IMR-90 (cell line): ENCODE measurements at regions not wholly inside any gene's neighbourhood (a gene's known extent, or its start where the extent isn't known, plus 50 kb on each side); places are given as distances from the start of the nearest gene placed in this dataset.

Experiments used
- ATAC-seq: fragments of 200-7000 bp; cut with Tn5 transposase; 2 replicates; pipeline ENCODE4 v1.9.1; 2020; ENCODE audit warnings: low read depth, mild to moderate bottlenecking, moderate library complexity
- BruUV-seq: library from RNA; stranded (reverse); fragments of 400-500 nt; replicated peaks from 2 replicates; lab custom pipeline; 2021; lab: Mats Ljungman, UMichigan
- CTCF ChIA-PET: fragments of 300-600 bp; formaldehyde crosslinking; extraction: SDS; loops from one replicate; lab custom pipeline; 2021; ENCODE audit warnings: antibody characterized with exemption; lab: Yijun Ruan, JAX
- POLR2A ChIA-PET: fragments of 300-600 bp; sonication (Branson Sonifier 250); formaldehyde crosslinking; loops from one replicate; lab custom pipeline; 2022; ENCODE audit warnings: antibody characterized with exemption; ENCODE audit not compliant: unreplicated experiment; lab: Charles Lee
- DNase-seq: peaks from one replicate; pipeline ENCODE4 v3.0.0; 2013
- H2AFZ ChIP-seq: replicated peaks from 2 replicates; pipeline ENCODE3; 2013; ENCODE audit warnings: low read length, mild to moderate bottlenecking; ENCODE audit not compliant: poor library complexity
- H2AK5ac ChIP-seq: 2 replicates; pipeline ENCODE4 v1.6.1; 2013; ENCODE audit warnings: low read depth, low read length, inconsistent platforms
- H2AK9ac ChIP-seq: replicated peaks from 2 replicates; pipeline ENCODE3; 2013; ENCODE audit warnings: mild to moderate bottlenecking, low read depth, low read length, moderate library complexity; ENCODE audit not compliant: poor library complexity
- H2BK120ac ChIP-seq: 2 replicates; pipeline ENCODE4 v1.6.1; 2013; ENCODE audit warnings: low read depth, low read length, inconsistent platforms
- H2BK15ac ChIP-seq: 3 replicates; pipeline ENCODE4 v1.6.1; 2013; ENCODE audit warnings: low read depth, low read length, inconsistent platforms
- H2BK20ac ChIP-seq: 2 replicates; pipeline ENCODE4 v1.6.1; 2013; ENCODE audit warnings: low read depth, mild to moderate bottlenecking, inconsistent platforms, low read length, moderate library complexity
- H2BK5ac ChIP-seq: 2 replicates; pipeline ENCODE4 v1.6.1; 2013; ENCODE audit warnings: mild to moderate bottlenecking, low read depth, low read length, inconsistent platforms; ENCODE audit not compliant: poor library complexity, severe bottlenecking
- H3K14ac ChIP-seq: replicated peaks from 2 replicates; pipeline ENCODE4 v1.6.1; 2013; ENCODE audit warnings: low read depth, low read length, inconsistent platforms
- H3K18ac ChIP-seq: 2 replicates; pipeline ENCODE4 v1.6.1; 2013; ENCODE audit warnings: low read depth, low read length, control low read depth
- H3K23ac ChIP-seq: 2 replicates; pipeline ENCODE4 v1.6.1; 2013; ENCODE audit warnings: low read depth, low read length, inconsistent platforms
- H3K27ac ChIP-seq: 2 replicates; pipeline ENCODE4 v1.5.1; 2013; ENCODE audit warnings: mild to moderate bottlenecking, control low read depth, low read length; ENCODE audit not compliant: insufficient read depth
- H3K27me3 ChIP-seq: 2 replicates; pipeline ENCODE4 v1.6.1; 2013; ENCODE audit warnings: low read length; ENCODE audit not compliant: control insufficient read depth, insufficient read depth
- H3K36me3 ChIP-seq: 2 replicates; pipeline ENCODE4 v1.6.1; 2013; ENCODE audit warnings: low read length, mixed read lengths; ENCODE audit not compliant: control insufficient read depth, insufficient read depth
- H3K4ac ChIP-seq: 2 replicates; pipeline ENCODE4 v1.6.1; 2013; ENCODE audit warnings: low read depth, low read length, inconsistent platforms
- H3K4me1 ChIP-seq: 2 replicates; pipeline ENCODE4 v1.6.1; 2013; ENCODE audit warnings: low read length, mixed read lengths; ENCODE audit not compliant: control insufficient read depth, insufficient read depth
- H3K4me2 ChIP-seq: 2 replicates; pipeline ENCODE4 v1.6.1; 2013; ENCODE audit warnings: low read depth, mild to moderate bottlenecking, control low read depth, low read length, moderate library complexity
- H3K4me3 ChIP-seq: 2 replicates; pipeline ENCODE4 v1.5.1; 2013; ENCODE audit warnings: low read depth, mild to moderate bottlenecking, control low read depth, low read length, moderate library complexity; ENCODE audit not compliant: insufficient read depth
- H3K56ac ChIP-seq: 2 replicates; pipeline ENCODE4 v1.6.1; 2013; ENCODE audit warnings: low read length, inconsistent platforms; ENCODE audit not compliant: insufficient read depth; ENCODE audit errors: extremely low read depth
- H3K79me1 ChIP-seq, 2 experiments: 2 replicates each; pipeline ENCODE4 v1.6.1; 2013; ENCODE audit warnings: low read length in 2 of 2, inconsistent platforms in 1 of 2, low read depth in 1 of 2
- H3K9ac ChIP-seq: 2 replicates; pipeline ENCODE4 v1.6.1; 2013; ENCODE audit warnings: low read depth, low read length, control low read depth
- H3K9me1 ChIP-seq: 2 replicates; pipeline ENCODE4 v1.6.1; 2013; ENCODE audit warnings: low read length, inconsistent platforms; ENCODE audit not compliant: insufficient read depth
- H3K9me3 ChIP-seq: 2 replicates; pipeline ENCODE4 v1.6.1; 2013; ENCODE audit warnings: low read length; ENCODE audit not compliant: control insufficient read depth, insufficient read depth
- H4K20me1 ChIP-seq: 2 replicates; pipeline ENCODE4 v1.6.1; 2013; ENCODE audit warnings: low read length, inconsistent platforms; ENCODE audit not compliant: insufficient read depth
- H4K5ac ChIP-seq: 2 replicates; pipeline ENCODE4 v1.6.1; 2013; ENCODE audit warnings: mild to moderate bottlenecking, low read depth, low read length, control low read depth
- H4K8ac ChIP-seq, 2 experiments: 2 replicates each; pipeline ENCODE4 v1.6.1; 2013; ENCODE audit warnings: low read depth in 2 of 2, low read length in 2 of 2, control low read depth in 1 of 2, inconsistent platforms in 1 of 2
- H4K91ac ChIP-seq: 2 replicates; pipeline ENCODE4 v1.6.1; 2013; ENCODE audit warnings: low read depth, low read length, inconsistent platforms; ENCODE audit not compliant: insufficient read depth
- MAZ ChIP-seq: IDR thresholded peaks from 2 replicates; pipeline ENCODE4 v1.6.1; 2012; ENCODE audit warnings: low read depth, mild to moderate bottlenecking, low read length, improper control_type of control experiment, moderate library complexity, borderline replicate concordance
- NFE2L2 ChIP-seq: fragments of 150-350 bp; IDR thresholded peaks from 2 replicates; pipeline ENCODE4 v1.6.1; 2016; ENCODE audit warnings: low read depth, mild to moderate bottlenecking, low read length
- SMC3 ChIP-seq: fragments of 150-350 bp; IDR thresholded peaks from 2 replicates; pipeline ENCODE4 v1.6.1; 2016; ENCODE audit warnings: low read depth, mild to moderate bottlenecking, antibody characterized with exemption, low read length, moderate library complexity
- WGBS, 2 experiments: methylation state at CpG; one replicate each; pipeline versions ENCODE4 v1.1.5 to v1.1.7; 2013; ENCODE audit warnings: missing lambda C conversion rate in 2 of 2; ENCODE audit not compliant: insufficient read length in 1 of 2; ENCODE audit errors: extremely low coverage in 2 of 2; 5-methylcytosine and 5-hydroxymethylcytosine counted together
- dilution Hi-C: fragments of 300-500 bp; cut with HindIII; formaldehyde crosslinking; loops from one replicate; pipeline ENCODE4 v1.14.3; 2018; ENCODE audit warnings: low sequenced_read_pairs; ENCODE audit not compliant: unreplicated experiment
- in situ Hi-C: fragments of 300-500 bp; cut with MboI; formaldehyde crosslinking; loops from 3 replicates; pipeline ENCODE4 v1.14.3; 2019; ENCODE audit warnings: low sequenced_read_pairs, inconsistent platforms, mixed read lengths
- intact Hi-C: fragments of 100-400 bp; cut with micrococcal nuclease; formaldehyde crosslinking; loops from 2 replicates; pipeline ENCODE4 v1.10.0; 2022

GRCh38 chrX:479273-479981 is 92.7 kb upstream of the PPP2R3B start:
- POLR2A ChIA-PET: no interaction called here
- no peak overlapping the region for H3K23ac ChIP-seq
- no peak overlapping the region for H2AFZ ChIP-seq
- WGBS, 2 experiments: 65% methylated on average over 7 of the region's 20 CpGs; no CpG with 5 or more reads in 1 of the 2 experiments
- H3K36me3 ChIP-seq: no peaks in the 10 kb centered on the region
- no peak overlapping the region for H3K4ac ChIP-seq
- no peak for DNase-seq
- no peak overlapping the region for H3K18ac ChIP-seq
- peaks cover 24% of the 10 kb centered on the region for H3K9me3 ChIP-seq
- in situ Hi-C loops: no loop called here
- H3K27ac ChIP-seq: no peak overlapping the region
- no peak overlapping the region for H3K9ac ChIP-seq
- dilution Hi-C loops: no loop called here
- H3K9me1 ChIP-seq: no peaks in the 10 kb centered on the region
- H4K8ac ChIP-seq: no peak overlapping the region
- no peak overlapping the region for H2BK20ac ChIP-seq
- no peak overlapping the region for H2AK9ac ChIP-seq
- no peaks in the 10 kb centered on the region for H3K27me3 ChIP-seq
- ATAC-seq: no peak
- H3K14ac ChIP-seq: no peak overlapping the region
- H3K4me3 ChIP-seq: no peak overlapping the region
- H4K91ac ChIP-seq: no peak overlapping the region
- H2AK5ac ChIP-seq: no peak overlapping the region
- no peak overlapping the region for H3K56ac ChIP-seq
- H3K4me2 ChIP-seq: no peak overlapping the region
- no peak overlapping the region for H2BK15ac ChIP-seq
- H2BK120ac ChIP-seq: no peak overlapping the region
- no peaks in the 10 kb centered on the region for H3K4me1 ChIP-seq
- no peak overlapping the region for H2BK5ac ChIP-seq
- no peak overlapping the region for H4K5ac ChIP-seq
- no TSS peak for BruUV-seq
- no peaks in the 10 kb centered on the region for H3K79me1 ChIP-seq
- no peaks in the 10 kb centered on the region for H4K20me1 ChIP-seq
- intact Hi-C loops: no loop called here
- CTCF ChIA-PET: no interaction called here
- TF ChIP-seq SMC3: no peak
- TF ChIP-seq NFE2L2: no peak
- no peak for TF ChIP-seq MAZ
